Esophagus squamous epithelium (tissue), 4 donors: ENCODE measurements at regions not wholly inside any gene's neighbourhood (a gene's known extent, or its start where the extent isn't known, plus 50 kb on each side); places are given as distances from the start of the nearest gene placed in this dataset.

Experiments used
- CTCF ChIP-seq, 6 experiments: fragments of 450-650 bp in 4 of 6; fragments of 200-600 bp in 2 of 6; sonication (generic) in 2 of 6; IDR thresholded peaks; one replicate each; pipeline ENCODE4 v1.5.1; 2016 to 2019; ENCODE audit warnings: antibody characterized with exemption in 6 of 6, mild to moderate bottlenecking in 4 of 6, moderate library complexity in 4 of 6
- POLR2A ChIP-seq, 4 donors: fragments of 450-650 bp; IDR thresholded peaks; one replicate each; pipeline ENCODE4 v1.6.1; 2017; ENCODE audit warnings: antibody characterized with exemption in 4 of 4, mild to moderate bottlenecking in 4 of 4, moderate library complexity in 3 of 4

- TF ChIP-seq POLR2A (IDR thresholded peaks at IDR 0.05) (no peak), CTCF (IDR thresholded peaks at IDR 0.05) (no peak)
Observed at GRCh38 chr9:88685966-88686365, 151.0 kb downstream of the NXNL2 start.
